ENCODE measurements at regions not wholly inside any gene's neighbourhood (a gene's known extent, or its start where the extent isn't known, plus 50 kb on each side); places are given as distances from the start of the nearest gene placed in this dataset.
"Not testable (repeated sequence)": the region's sequence is repeated elsewhere in the genome, so short reads cannot be mapped to it uniquely, and the experiment has no call there.

- no peak overlapping the region for H3K4me3 ChIP-seq (ENCODE audit: control insufficient read depth in 1 of 2, extremely low read depth in 1 of 2, low read length in 1 of 2)
- Mint-ChIP-seq H3K4me1 (no peaks in the 10 kb centered on the region), H3K27ac (no peak overlapping the region), H3K36me3 (no peaks in the 10 kb centered on the region), H3K27me3 (no peaks in the 10 kb centered on the region), H3K9me3 (peaks cover 4 to 14% (median 13%) of the 10 kb centered on the region in 3 donors), H3K4me3 (no peak overlapping the region)
- H3K27ac ChIP-seq (ENCODE audit: low read length), result no peak overlapping the region
- no peak for ATAC-seq (replicated peaks in 1 of 4)
- ChIA-PET POLR2A (no interaction called here), CTCF (no interaction called here)
- H3K36me3 ChIP-seq (ENCODE audit: control insufficient read depth in 2 of 2, extremely low read depth in 1 of 2, insufficient read depth in 1 of 2, low read length in 1 of 2), result no peaks in the 10 kb centered on the region
- H3K27me3 ChIP-seq (replicated peaks in 1 of 2; ENCODE audit: control insufficient read depth in 2 of 2, extremely low read depth in 1 of 2, insufficient read depth in 2 of 2, low read length in 1 of 2), result no peaks in the 10 kb centered on the region
- H3K4me1 ChIP-seq (ENCODE audit: control insufficient read depth in 1 of 2, extremely low read depth in 1 of 2, insufficient read depth in 2 of 2, low read length in 2 of 2), result no peaks in the 10 kb centered on the region
- H3K9me3 ChIP-seq, result no peaks in the 10 kb centered on the region
- DNase-seq, result no peak
Measured at GRCh38 chr6:51161752-51162151, 343.1 kb downstream of the TFAP2B start.

- Histone ChIP-seq H3K27me3 (replicated peaks in 1 of 2; ENCODE audit: control insufficient read depth in 2 of 2, extremely low read depth in 1 of 2, insufficient read depth in 2 of 2, low read length in 1 of 2) (no peaks in the 10 kb centered on the region), H3K27ac (ENCODE audit: low read length) (no peak overlapping the region), H3K36me3 (ENCODE audit: control insufficient read depth in 2 of 2, extremely low read depth in 1 of 2, insufficient read depth in 1 of 2, low read length in 1 of 2) (no peaks in the 10 kb centered on the region), H3K4me3 (ENCODE audit: control insufficient read depth in 1 of 2, extremely low read depth in 1 of 2, low read length in 1 of 2) (no peak overlapping the region), H3K9me3 (no peaks in the 10 kb centered on the region), H3K4me1 (ENCODE audit: control insufficient read depth in 1 of 2, extremely low read depth in 1 of 2, insufficient read depth in 2 of 2, low read length in 2 of 2) (no peaks in the 10 kb centered on the region)
- ChIA-PET POLR2A (no interaction called here), CTCF (no interaction called here)
- no peaks in the 10 kb centered on the region for H3K36me3 Mint-ChIP-seq
- ATAC-seq (replicated peaks in 1 of 4) (no peak), DNase-seq (no peak)
- H3K27ac Mint-ChIP-seq, result no peak overlapping the region
- H3K4me3 Mint-ChIP-seq, result no peak overlapping the region
- H3K27me3 Mint-ChIP-seq, result no peaks in the 10 kb centered on the region
- WGBS (ENCODE audit: insufficient coverage), result 86% methylated on average over 1 of the region's 6 CpGs
- no peaks in the 10 kb centered on the region for H3K4me1 Mint-ChIP-seq
- H3K9me3 Mint-ChIP-seq, result peaks cover 3 to 19% (median 12%) of the 10 kb centered on the region in 3 donors
Measured at GRCh38 chr6:51163843-51164529, 345.3 kb downstream of the TFAP2B start.

- H3K27me3 ChIP-seq (replicated peaks in 1 of 2; ENCODE audit: control insufficient read depth in 2 of 2, extremely low read depth in 1 of 2, insufficient read depth in 2 of 2, low read length in 1 of 2), result no peaks in the 10 kb centered on the region
- no peak overlapping the region for H3K27ac ChIP-seq (ENCODE audit: low read length)
- H3K4me1 Mint-ChIP-seq, result no peaks in the 10 kb centered on the region
- H3K36me3 Mint-ChIP-seq, result no peaks in the 10 kb centered on the region
- H3K9me3 ChIP-seq, result no peaks in the 10 kb centered on the region
- no peaks in the 10 kb centered on the region for H3K27me3 Mint-ChIP-seq
- H3K9me3 Mint-ChIP-seq, result peaks cover 16 to 34% (median 17%) of the 10 kb centered on the region in 3 donors
- no peaks in the 10 kb centered on the region for H3K36me3 ChIP-seq (ENCODE audit: control insufficient read depth in 2 of 2, extremely low read depth in 1 of 2, insufficient read depth in 1 of 2, low read length in 1 of 2)
- ATAC-seq (replicated peaks in 1 of 4) (no peak), DNase-seq (no peak)
- no peak overlapping the region for H3K4me3 ChIP-seq (ENCODE audit: control insufficient read depth in 1 of 2, extremely low read depth in 1 of 2, low read length in 1 of 2)
- H3K4me3 Mint-ChIP-seq, result no peak overlapping the region
- ChIA-PET CTCF (no interaction called here), POLR2A (no interaction called here)
- WGBS (ENCODE audit: insufficient coverage), result no CpG with 5 or more reads among the region's 1 CpG
- no peaks in the 10 kb centered on the region for H3K4me1 ChIP-seq (ENCODE audit: control insufficient read depth in 1 of 2, extremely low read depth in 1 of 2, insufficient read depth in 2 of 2, low read length in 2 of 2)
- H3K27ac Mint-ChIP-seq, result no peak overlapping the region
Measured at GRCh38 chr6:51166914-51167313, 348.2 kb downstream of the TFAP2B start.

- no peaks in the 10 kb centered on the region for H3K27me3 Mint-ChIP-seq
- H3K4me3 Mint-ChIP-seq, result no peak overlapping the region
- Histone ChIP-seq H3K9me3 (no peaks in the 10 kb centered on the region), H3K36me3 (ENCODE audit: control insufficient read depth in 2 of 2, extremely low read depth in 1 of 2, insufficient read depth in 1 of 2, low read length in 1 of 2) (no peaks in the 10 kb centered on the region), H3K27ac (ENCODE audit: low read length) (no peak overlapping the region), H3K4me1 (ENCODE audit: control insufficient read depth in 1 of 2, extremely low read depth in 1 of 2, insufficient read depth in 2 of 2, low read length in 2 of 2) (no peaks in the 10 kb centered on the region), H3K4me3 (ENCODE audit: control insufficient read depth in 1 of 2, extremely low read depth in 1 of 2, low read length in 1 of 2) (no peak overlapping the region), H3K27me3 (replicated peaks in 1 of 2; ENCODE audit: control insufficient read depth in 2 of 2, extremely low read depth in 1 of 2, insufficient read depth in 2 of 2, low read length in 1 of 2) (no peaks in the 10 kb centered on the region)
- no peaks in the 10 kb centered on the region for H3K4me1 Mint-ChIP-seq
- no peaks in the 10 kb centered on the region for H3K36me3 Mint-ChIP-seq
- no CpG with 5 or more reads among the region's 1 CpG for WGBS (ENCODE audit: insufficient coverage)
- ChIA-PET POLR2A (no interaction called here), CTCF (no interaction called here)
- no peak overlapping the region for H3K27ac Mint-ChIP-seq
- H3K9me3 Mint-ChIP-seq, result peaks cover 16 to 37% (median 17%) of the 10 kb centered on the region in 3 donors
- ATAC-seq (replicated peaks in 1 of 4) (no peak), DNase-seq (no peak)
Measured at GRCh38 chr6:51167468-51167867, 348.8 kb downstream of the TFAP2B start.

- H3K4me1 ChIP-seq (ENCODE audit: control insufficient read depth in 1 of 2, extremely low read depth in 1 of 2, insufficient read depth in 2 of 2, low read length in 2 of 2), result no peaks in the 10 kb centered on the region
- H3K9me3 Mint-ChIP-seq, result peaks cover 2 to 11% (median 4%) of the 10 kb centered on the region in 3 donors
- H3K9me3 ChIP-seq, result no peaks in the 10 kb centered on the region
- H3K4me1 Mint-ChIP-seq, result no peaks in the 10 kb centered on the region
- ChIA-PET POLR2A (no interaction called here), CTCF (no interaction called here)
- ATAC-seq (replicated peaks in 1 of 4), result no peak
- no peak for DNase-seq
- no peaks in the 10 kb centered on the region for H3K36me3 ChIP-seq (ENCODE audit: control insufficient read depth in 2 of 2, extremely low read depth in 1 of 2, insufficient read depth in 1 of 2, low read length in 1 of 2)
- no peaks in the 10 kb centered on the region for H3K27me3 Mint-ChIP-seq
- no peaks in the 10 kb centered on the region for H3K27me3 ChIP-seq (replicated peaks in 1 of 2; ENCODE audit: control insufficient read depth in 2 of 2, extremely low read depth in 1 of 2, insufficient read depth in 2 of 2, low read length in 1 of 2)
- H3K27ac Mint-ChIP-seq, result no peak overlapping the region
- no peak overlapping the region for H3K4me3 Mint-ChIP-seq
- no peak overlapping the region for H3K27ac ChIP-seq (ENCODE audit: low read length)
- H3K36me3 Mint-ChIP-seq, result no peaks in the 10 kb centered on the region
- WGBS (ENCODE audit: insufficient coverage), result no CpG with 5 or more reads among the region's 3 CpGs
- H3K4me3 ChIP-seq (ENCODE audit: control insufficient read depth in 1 of 2, extremely low read depth in 1 of 2, low read length in 1 of 2), result no peak overlapping the region
Measured at GRCh38 chr6:51182827-51183226, 364.2 kb downstream of the TFAP2B start.

GRCh38 chr6:51184046-51184445 is 365.4 kb downstream of the TFAP2B start:
- no peaks in the 10 kb centered on the region for H3K27me3 Mint-ChIP-seq
- no peak overlapping the region for H3K4me3 ChIP-seq (ENCODE audit: control insufficient read depth in 1 of 2, extremely low read depth in 1 of 2, low read length in 1 of 2)
- H3K9me3 ChIP-seq, result no peaks in the 10 kb centered on the region
- CTCF ChIA-PET, result no interaction called here
- no peak overlapping the region for H3K27ac ChIP-seq (ENCODE audit: low read length)
- POLR2A ChIA-PET, result no interaction called here
- no peak overlapping the region for H3K27ac Mint-ChIP-seq
- no peaks in the 10 kb centered on the region for H3K4me1 ChIP-seq (ENCODE audit: control insufficient read depth in 1 of 2, extremely low read depth in 1 of 2, insufficient read depth in 2 of 2, low read length in 2 of 2)
- H3K9me3 Mint-ChIP-seq, result peaks cover under 1 to 7% (median 2%) of the 10 kb centered on the region in 3 donors
- ATAC-seq (replicated peaks in 1 of 4), result no peak
- H3K36me3 ChIP-seq (ENCODE audit: control insufficient read depth in 2 of 2, extremely low read depth in 1 of 2, insufficient read depth in 1 of 2, low read length in 1 of 2), result no peaks in the 10 kb centered on the region
- no peaks in the 10 kb centered on the region for H3K4me1 Mint-ChIP-seq
- no peak for DNase-seq
- H3K36me3 Mint-ChIP-seq, result no peaks in the 10 kb centered on the region
- no peak overlapping the region for H3K4me3 Mint-ChIP-seq
- WGBS (ENCODE audit: insufficient coverage), result 78% methylated on average over 1 of the region's 1 CpG
- no peaks in the 10 kb centered on the region for H3K27me3 ChIP-seq (replicated peaks in 1 of 2; ENCODE audit: control insufficient read depth in 2 of 2, extremely low read depth in 1 of 2, insufficient read depth in 2 of 2, low read length in 1 of 2)

GRCh38 chr6:51193163-51193562 is 374.5 kb downstream of the TFAP2B start:
- H3K27me3 ChIP-seq (replicated peaks in 1 of 2; ENCODE audit: control insufficient read depth in 2 of 2, extremely low read depth in 1 of 2, insufficient read depth in 2 of 2, low read length in 1 of 2); CTCF ChIA-PET; H3K4me1 ChIP-seq (ENCODE audit: control insufficient read depth in 1 of 2, extremely low read depth in 1 of 2, insufficient read depth in 2 of 2, low read length in 2 of 2); H3K4me1 Mint-ChIP-seq; H3K27ac ChIP-seq (ENCODE audit: low read length); H3K27me3 Mint-ChIP-seq; H3K9me3 ChIP-seq; H3K36me3 Mint-ChIP-seq; H3K36me3 ChIP-seq (ENCODE audit: control insufficient read depth in 2 of 2, extremely low read depth in 1 of 2, insufficient read depth in 1 of 2, low read length in 1 of 2); DNase-seq; H3K4me3 ChIP-seq (ENCODE audit: control insufficient read depth in 1 of 2, extremely low read depth in 1 of 2, low read length in 1 of 2); ATAC-seq (replicated peaks in 1 of 4); H3K4me3 Mint-ChIP-seq; H3K27ac Mint-ChIP-seq; POLR2A ChIA-PET: not testable (repeated sequence)
- 75% methylated on average over 2 of the region's 7 CpGs for WGBS (ENCODE audit: insufficient coverage)
- H3K9me3 Mint-ChIP-seq, result peaks cover 0 to 13% (median 0%) of the 10 kb centered on the region in 3 donors

Measured in T-cell (primary cell).